ENCODE measurements at regions not wholly inside any gene's neighbourhood (a gene's known extent, or its start where the extent isn't known, plus 50 kb on each side); places are given as distances from the start of the nearest gene placed in this dataset.
"Not testable (repeated sequence)": the region's sequence is repeated elsewhere in the genome, so short reads cannot be mapped to it uniquely, and the experiment has no call there.

DNA sequence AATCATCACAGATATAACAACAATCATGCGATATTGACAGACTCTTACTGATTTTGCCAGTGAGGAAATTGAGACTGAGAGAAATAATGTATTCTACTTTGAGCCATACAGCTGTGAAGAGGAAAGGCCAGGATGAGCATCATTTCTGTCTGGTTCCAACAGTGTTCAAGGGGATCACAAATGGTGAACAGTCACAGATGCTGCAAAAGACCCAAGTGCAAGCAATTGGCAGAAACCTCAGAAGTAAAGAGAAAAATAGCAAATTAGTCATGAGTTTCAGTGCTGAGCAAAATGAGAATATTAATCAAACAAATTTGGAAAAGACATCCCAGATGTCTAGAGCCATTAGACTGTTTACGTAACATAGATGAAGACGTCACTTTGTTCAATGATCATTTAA, 114.1 kb downstream of the RAB38 start:
- H3K9me3 ChIP-seq (ENCODE audit: insufficient read depth, low read length) = no peaks in the 10 kb centered on the region
- no peaks in the 10 kb centered on the region for H3K36me3 ChIP-seq (ENCODE audit: insufficient read depth, insufficient read length, low read length)
- no peaks in the 10 kb centered on the region for H3K4me1 ChIP-seq (ENCODE audit: insufficient read depth, insufficient read length)
- H3K9ac ChIP-seq (ENCODE audit: insufficient read length, low read depth) = no peak overlapping the region
- no peak overlapping the region for H3K4me3 ChIP-seq (ENCODE audit: insufficient read length, low read depth)
- no peak for DNase-seq (ENCODE audit: low read depth, low spot score)
- H3K27me3 ChIP-seq (ENCODE audit: insufficient read depth, insufficient read length) = no peaks in the 10 kb centered on the region
- TF ChIP-seq SUZ12 (IDR thresholded peaks at IDR 0.05; ENCODE audit: extremely low read depth, insufficient read depth, insufficient read length) (no peak), ZNF274 (IDR thresholded peaks at IDR 0.05; ENCODE audit: low read depth, low read length) (no peak), YY1 (IDR thresholded peaks at IDR 0.05; ENCODE audit: insufficient read depth, insufficient read length) (no peak)

DNA sequence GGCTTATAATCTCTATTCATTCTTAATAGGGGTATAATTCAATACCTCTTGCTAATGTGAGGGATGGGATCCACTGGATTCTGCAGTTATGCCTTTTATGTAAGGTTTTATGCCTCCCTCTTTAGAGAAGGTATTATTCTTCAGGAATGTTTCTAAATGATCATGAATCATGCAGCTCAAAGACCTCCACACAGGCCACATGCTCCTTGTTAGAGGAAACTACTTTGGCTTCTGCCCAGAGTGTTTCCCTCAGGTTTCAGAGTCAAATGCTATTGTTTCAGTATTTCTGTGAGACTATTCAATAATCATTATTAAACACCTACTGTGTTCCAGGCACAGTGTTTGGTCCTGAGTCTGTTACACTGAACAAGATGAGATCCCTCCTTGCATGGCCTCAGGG, 115.9 kb downstream of the RAB38 start:
- Histone ChIP-seq H3K4me1 (ENCODE audit: insufficient read depth, insufficient read length) (no peaks in the 10 kb centered on the region), H3K27me3 (ENCODE audit: insufficient read depth, insufficient read length) (no peaks in the 10 kb centered on the region), H3K36me3 (ENCODE audit: insufficient read depth, insufficient read length, low read length) (no peaks in the 10 kb centered on the region), H3K9ac (ENCODE audit: insufficient read length, low read depth) (no peak overlapping the region), H3K9me3 (ENCODE audit: insufficient read depth, low read length) (no peaks in the 10 kb centered on the region), H3K4me3 (ENCODE audit: insufficient read length, low read depth) (no peak overlapping the region)
- TF ChIP-seq YY1 (IDR thresholded peaks at IDR 0.05; ENCODE audit: insufficient read depth, insufficient read length) (no peak), ZNF274 (IDR thresholded peaks at IDR 0.05; ENCODE audit: low read depth, low read length) (no peak), SUZ12 (IDR thresholded peaks at IDR 0.05; ENCODE audit: extremely low read depth, insufficient read depth, insufficient read length) (no peak)
- DNase-seq (ENCODE audit: low read depth, low spot score) = no peak

GRCh38 chr11:88051396-88051795, 123.8 kb downstream of the RAB38 start:
- Histone ChIP-seq H3K9me3 (ENCODE audit: insufficient read depth, low read length) (no peaks in the 10 kb centered on the region), H3K36me3 (ENCODE audit: insufficient read depth, insufficient read length, low read length) (no peaks in the 10 kb centered on the region), H3K4me1 (ENCODE audit: insufficient read depth, insufficient read length) (no peaks in the 10 kb centered on the region), H3K9ac (ENCODE audit: insufficient read length, low read depth) (no peak overlapping the region), H3K27me3 (ENCODE audit: insufficient read depth, insufficient read length) (no peaks in the 10 kb centered on the region), H3K4me3 (ENCODE audit: insufficient read length, low read depth) (no peak overlapping the region)
- TF ChIP-seq SUZ12 (IDR thresholded peaks at IDR 0.05; ENCODE audit: extremely low read depth, insufficient read depth, insufficient read length) = no peak
- TF ChIP-seq ZNF274 (IDR thresholded peaks at IDR 0.05; ENCODE audit: low read depth, low read length) = no peak
- no peak for TF ChIP-seq YY1 (IDR thresholded peaks at IDR 0.05; ENCODE audit: insufficient read depth, insufficient read length)
- no peak for DNase-seq (ENCODE audit: low read depth, low spot score)

DNA sequence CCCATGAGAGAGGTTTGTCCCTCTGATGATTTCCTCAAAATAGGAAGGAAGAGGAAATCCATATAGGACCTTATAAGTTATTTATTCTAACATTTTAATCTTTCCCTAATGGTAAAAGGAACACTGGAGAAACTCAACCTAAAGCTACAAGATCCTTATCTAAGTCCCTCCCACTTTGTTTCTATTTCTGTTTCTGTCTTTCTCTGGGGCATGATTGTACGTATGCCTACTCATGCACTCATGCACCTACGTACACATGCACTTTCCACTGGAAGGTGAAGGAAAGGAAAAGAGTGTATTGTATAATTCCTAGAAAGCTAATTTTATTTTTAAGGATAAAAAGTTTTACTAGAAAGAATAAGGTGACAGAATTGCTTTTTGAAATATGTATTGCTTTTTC, 125.0 kb downstream of the RAB38 start:
- H3K9me3 ChIP-seq (ENCODE audit: insufficient read depth, low read length) = no peaks in the 10 kb centered on the region
- no peak overlapping the region for H3K9ac ChIP-seq (ENCODE audit: insufficient read length, low read depth)
- TF ChIP-seq YY1 (IDR thresholded peaks at IDR 0.05; ENCODE audit: insufficient read depth, insufficient read length) = no peak
- TF ChIP-seq ZNF274 (IDR thresholded peaks at IDR 0.05; ENCODE audit: low read depth, low read length) = no peak
- no peak for TF ChIP-seq SUZ12 (IDR thresholded peaks at IDR 0.05; ENCODE audit: extremely low read depth, insufficient read depth, insufficient read length)
- H3K4me3 ChIP-seq (ENCODE audit: insufficient read length, low read depth) = no peak overlapping the region
- no peaks in the 10 kb centered on the region for H3K4me1 ChIP-seq (ENCODE audit: insufficient read depth, insufficient read length)
- H3K36me3 ChIP-seq (ENCODE audit: insufficient read depth, insufficient read length, low read length) = no peaks in the 10 kb centered on the region
- H3K27me3 ChIP-seq (ENCODE audit: insufficient read depth, insufficient read length) = no peaks in the 10 kb centered on the region
- no peak for DNase-seq (ENCODE audit: low read depth, low spot score)

GRCh38 chr11:88045288-88045687, 130.0 kb downstream of the RAB38 start:
- H3K4me1 ChIP-seq (ENCODE audit: insufficient read depth, insufficient read length); H3K36me3 ChIP-seq (ENCODE audit: insufficient read depth, insufficient read length, low read length); H3K4me3 ChIP-seq (ENCODE audit: insufficient read length, low read depth); H3K9ac ChIP-seq (ENCODE audit: insufficient read length, low read depth); DNase-seq (ENCODE audit: low read depth, low spot score); H3K27me3 ChIP-seq (ENCODE audit: insufficient read depth, insufficient read length); H3K9me3 ChIP-seq (ENCODE audit: insufficient read depth, low read length): not testable (repeated sequence)

DNA sequence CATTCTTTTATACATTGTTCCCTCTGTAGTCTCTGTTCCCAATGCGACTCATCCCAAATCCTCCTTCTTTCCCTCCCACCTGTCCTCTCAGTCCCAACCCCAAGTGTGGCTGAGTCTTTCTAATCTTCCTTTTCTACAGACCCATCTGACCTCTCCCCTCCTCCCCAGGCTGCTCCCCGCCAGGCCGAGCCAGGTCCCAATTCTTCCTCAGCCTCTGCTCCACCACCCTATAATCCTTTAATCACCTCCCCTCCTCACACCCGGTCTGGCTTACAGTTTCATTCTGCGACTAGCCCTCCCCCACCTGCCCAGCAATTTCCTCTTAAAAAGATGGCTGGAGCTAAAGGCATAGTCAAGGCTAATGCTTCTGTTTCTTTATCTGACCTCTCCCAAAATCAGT, 130.6 kb downstream of the RAB38 start:
- DNase-seq (ENCODE audit: low read depth, low spot score); H3K27me3 ChIP-seq (ENCODE audit: insufficient read depth, insufficient read length); H3K4me1 ChIP-seq (ENCODE audit: insufficient read depth, insufficient read length); H3K36me3 ChIP-seq (ENCODE audit: insufficient read depth, insufficient read length, low read length); H3K9me3 ChIP-seq (ENCODE audit: insufficient read depth, low read length); H3K4me3 ChIP-seq (ENCODE audit: insufficient read length, low read depth); H3K9ac ChIP-seq (ENCODE audit: insufficient read length, low read depth): not testable (repeated sequence)

- Histone ChIP-seq H3K36me3 (ENCODE audit: insufficient read depth, insufficient read length, low read length) (no peaks in the 10 kb centered on the region), H3K9ac (ENCODE audit: insufficient read length, low read depth) (no peak overlapping the region), H3K9me3 (ENCODE audit: insufficient read depth, low read length) (no peaks in the 10 kb centered on the region), H3K4me3 (ENCODE audit: insufficient read length, low read depth) (no peak overlapping the region), H3K4me1 (ENCODE audit: insufficient read depth, insufficient read length) (no peaks in the 10 kb centered on the region), H3K27me3 (ENCODE audit: insufficient read depth, insufficient read length) (no peaks in the 10 kb centered on the region)
- no peak for DNase-seq (ENCODE audit: low read depth, low spot score)
- TF ChIP-seq ZNF274 (IDR thresholded peaks at IDR 0.05; ENCODE audit: low read depth, low read length) (no peak), SUZ12 (IDR thresholded peaks at IDR 0.05; ENCODE audit: extremely low read depth, insufficient read depth, insufficient read length) (no peak), YY1 (IDR thresholded peaks at IDR 0.05; ENCODE audit: insufficient read depth, insufficient read length) (no peak)
These were observed 132.1 kb downstream of the RAB38 start for GRCh38 chr11:88043149-88043548.

- Histone ChIP-seq H3K27me3 (ENCODE audit: insufficient read depth, insufficient read length) (no peaks in the 10 kb centered on the region), H3K9me3 (ENCODE audit: insufficient read depth, low read length) (no peaks in the 10 kb centered on the region), H3K36me3 (ENCODE audit: insufficient read depth, insufficient read length, low read length) (no peaks in the 10 kb centered on the region), H3K9ac (ENCODE audit: insufficient read length, low read depth) (no peak overlapping the region), H3K4me1 (ENCODE audit: insufficient read depth, insufficient read length) (no peaks in the 10 kb centered on the region), H3K4me3 (ENCODE audit: insufficient read length, low read depth) (no peak overlapping the region)
- no peak for DNase-seq (ENCODE audit: low read depth, low spot score)
- no peak for TF ChIP-seq SUZ12 (IDR thresholded peaks at IDR 0.05; ENCODE audit: extremely low read depth, insufficient read depth, insufficient read length)
- TF ChIP-seq YY1 (IDR thresholded peaks at IDR 0.05; ENCODE audit: insufficient read depth, insufficient read length) = no peak
- TF ChIP-seq ZNF274 (IDR thresholded peaks at IDR 0.05; ENCODE audit: low read depth, low read length) = no peak
These were observed 132.6 kb downstream of the RAB38 start for GRCh38 chr11:88042647-88043046.
